ENCODE measurements at regions not wholly inside any gene's neighbourhood (a gene's known extent, or its start where the extent isn't known, plus 50 kb on each side); places are given as distances from the start of the nearest gene placed in this dataset.

- TF ChIP-seq, protein P1, sequence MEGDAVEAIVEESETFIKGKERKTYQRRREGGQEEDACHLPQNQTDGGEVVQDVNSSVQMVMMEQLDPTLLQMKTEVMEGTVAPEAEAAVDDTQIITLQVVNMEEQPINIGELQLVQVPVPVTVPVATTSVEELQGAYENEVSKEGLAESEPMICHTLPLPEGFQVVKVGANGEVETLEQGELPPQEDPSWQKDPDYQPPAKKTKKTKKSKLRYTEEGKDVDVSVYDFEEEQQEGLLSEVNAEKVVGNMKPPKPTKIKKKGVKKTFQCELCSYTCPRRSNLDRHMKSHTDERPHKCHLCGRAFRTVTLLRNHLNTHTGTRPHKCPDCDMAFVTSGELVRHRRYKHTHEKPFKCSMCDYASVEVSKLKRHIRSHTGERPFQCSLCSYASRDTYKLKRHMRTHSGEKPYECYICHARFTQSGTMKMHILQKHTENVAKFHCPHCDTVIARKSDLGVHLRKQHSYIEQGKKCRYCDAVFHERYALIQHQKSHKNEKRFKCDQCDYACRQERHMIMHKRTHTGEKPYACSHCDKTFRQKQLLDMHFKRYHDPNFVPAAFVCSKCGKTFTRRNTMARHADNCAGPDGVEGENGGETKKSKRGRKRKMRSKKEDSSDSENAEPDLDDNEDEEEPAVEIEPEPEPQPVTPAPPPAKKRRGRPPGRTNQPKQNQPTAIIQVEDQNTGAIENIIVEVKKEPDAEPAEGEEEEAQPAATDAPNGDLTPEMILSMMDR (conservative IDR thresholded peaks at IDR 0.05) = no peak
- TF ChIP-seq EZH2 (IDR thresholded peaks at IDR 0.05; ENCODE audit: low read depth) = no peak
Observed at GRCh38 chr6:138691595-138692057, 81.9 kb upstream of the CCDC28A start.

Measured in PC-9 (cell line).